GM12875 (cell line): ENCODE measurements at regions not wholly inside any gene's neighbourhood (a gene's known extent, or its start where the extent isn't known, plus 50 kb on each side); places are given as distances from the start of the nearest gene placed in this dataset.

Experiments
- H3K4me3 ChIP-seq: one replicate; pipeline ENCODE4 v1.5.1; 2011; ENCODE audit warnings: low read depth, low read length, control low read depth
- CTCF ChIP-seq: IDR thresholded peaks from 2 replicates; pipeline ENCODE4 v1.5.1; 2011; ENCODE audit warnings: low read depth, mild to moderate bottlenecking, control low read depth, inconsistent platforms, low read length, moderate library complexity, borderline replicate concordance; ENCODE audit not compliant: insufficient read depth

- no peak for TF ChIP-seq CTCF
- no peak overlapping the region for H3K4me3 ChIP-seq
Observed at GRCh38 chr2:147621656-147622197, 223.1 kb upstream of the ACVR2A start.

- no peak for TF ChIP-seq CTCF
- no peak overlapping the region for H3K4me3 ChIP-seq
Observed at GRCh38 chr2:147619808-147620207, 225.0 kb upstream of the ACVR2A start.

GRCh38 chr2:147615726-147616125, 229.1 kb upstream of the ACVR2A start:
- H3K4me3 ChIP-seq, result no peak overlapping the region
- TF ChIP-seq CTCF, result no peak

- H3K4me3 ChIP-seq, result no peak overlapping the region
- TF ChIP-seq CTCF, result no peak
Observed at GRCh38 chr2:147614979-147615470, 229.8 kb upstream of the ACVR2A start.

GRCh38 chr2:147614471-147614870, 230.4 kb upstream of the ACVR2A start:
- no peak overlapping the region for H3K4me3 ChIP-seq
- no peak for TF ChIP-seq CTCF

GRCh38 chr2:147610496-147611040, 234.3 kb upstream of the ACVR2A start:
- TF ChIP-seq CTCF, result no peak
- H3K4me3 ChIP-seq, result no peak overlapping the region

GRCh38 chr2:147609301-147609700, 235.5 kb upstream of the ACVR2A start:
- no peak for TF ChIP-seq CTCF
- H3K4me3 ChIP-seq, result no peak overlapping the region
